H1 (cell line): ENCODE measurements at regions not wholly inside any gene's neighbourhood (a gene's known extent, or its start where the extent isn't known, plus 50 kb on each side); places are given as distances from the start of the nearest gene placed in this dataset.

ENCODE experiments used
- CTCF ChIA-PET: fragments of 300-600 bp; sonication (Branson Sonifier 250); formaldehyde crosslinking; loops from one replicate; lab custom pipeline; 2021; ENCODE audit not compliant: partially characterized antibody; lab: Charles Lee
- POLR2A ChIA-PET: fragments of 300-600 bp; sonication (Branson Sonifier 250); formaldehyde crosslinking; loops from one replicate; lab custom pipeline; 2021; ENCODE audit warnings: inconsistent platforms; ENCODE audit not compliant: partially characterized antibody; lab: Charles Lee
- DNase-seq, 2 experiments: peaks; one replicate each; pipeline versions ENCODE4 v3.0.0 to v3.0.0-alpha.2; 2010 to 2022; ENCODE audit warnings: low spot score in 2 of 2, low read depth in 1 of 2, mixed read lengths in 1 of 2
- FAIRE-seq: peaks from 2 replicates; lab custom pipeline; 2011; peaks lifted over from hg19 to GRCh38; lab: Jason Lieb, UNC
- H2AFZ ChIP-seq: 2 replicates; pipeline ENCODE4 v1.8.1; 2012; ENCODE audit warnings: low read length, inconsistent platforms
- H2AK5ac ChIP-seq: 2 replicates; pipeline ENCODE4 v1.6.1; 2013; ENCODE audit warnings: low read depth, low read length
- H2BK120ac ChIP-seq: replicated peaks from 2 replicates; pipeline ENCODE3; 2013; ENCODE audit warnings: low read depth, low read length, inconsistent platforms
- H2BK12ac ChIP-seq: 2 replicates; pipeline ENCODE4 v1.6.1; 2013; ENCODE audit warnings: low read depth, low read length
- H2BK15ac ChIP-seq: 2 replicates; pipeline ENCODE4 v1.6.1; 2013; ENCODE audit warnings: low read length
- H2BK20ac ChIP-seq: 2 replicates; pipeline ENCODE4 v1.6.1; 2013; ENCODE audit warnings: low read length
- H2BK5ac ChIP-seq: 2 replicates; pipeline ENCODE4 v1.6.1; 2013; ENCODE audit warnings: low read depth, low read length
- H3K14ac ChIP-seq: 2 replicates; pipeline ENCODE4 v1.6.1; 2013; ENCODE audit warnings: inconsistent platforms; ENCODE audit not compliant: insufficient read length
- H3K18ac ChIP-seq: 2 replicates; pipeline ENCODE4 v1.6.1; 2013; ENCODE audit warnings: low read length; ENCODE audit errors: extremely low read depth
- H3K23ac ChIP-seq: 2 replicates; pipeline ENCODE4 v1.6.1; 2013; ENCODE audit warnings: inconsistent platforms; ENCODE audit not compliant: insufficient read length
- H3K23me2 ChIP-seq: 2 replicates; pipeline ENCODE4 v1.6.1; 2013; ENCODE audit warnings: low read depth, low read length
- H3K27ac ChIP-seq: 2 replicates; pipeline ENCODE4 v1.6.1; 2011; ENCODE audit warnings: low read depth, low read length, inconsistent platforms
- H3K27me3 ChIP-seq, 4 experiments: replicated peaks in 1 of 4; 1 replicate in 1 of 4; 2 replicates in 3 of 4; pipeline versions ENCODE4 v1.6.1 to v1.8.1; 2011 to 2013; ENCODE audit warnings: low read length in 3 of 4, mild to moderate bottlenecking in 3 of 4, inconsistent platforms in 2 of 4, mixed read lengths in 2 of 4, moderate library complexity in 1 of 4; ENCODE audit not compliant: control insufficient read depth in 3 of 4, insufficient read depth in 3 of 4; ENCODE audit errors: extremely low read depth in 1 of 4
- H3K36me3 ChIP-seq, 4 experiments: 2 replicates each; pipeline versions ENCODE4 v1.6.1 to v1.8.1; 2011 to 2013; ENCODE audit warnings: mild to moderate bottlenecking in 4 of 4, low read length in 3 of 4, moderate library complexity in 2 of 4, control low read depth in 1 of 4, inconsistent platforms in 1 of 4; ENCODE audit not compliant: insufficient read depth in 4 of 4, control insufficient read depth in 2 of 4
- H3K4ac ChIP-seq: replicated peaks from 2 replicates; pipeline ENCODE3; 2013; ENCODE audit warnings: low read length, low read depth, mixed read lengths, inconsistent platforms; ENCODE audit not compliant: insufficient read length
- H3K4me1 ChIP-seq, 4 experiments: replicated peaks in 1 of 4; 1 replicate in 1 of 4; 2 replicates in 3 of 4; pipeline versions ENCODE4 v1.6.1 to v1.8.1; 2011 to 2013; ENCODE audit warnings: low read length in 3 of 4, inconsistent platforms in 2 of 4, mixed read lengths in 1 of 4; ENCODE audit not compliant: insufficient read depth in 4 of 4, control insufficient read depth in 3 of 4
- H3K4me2 ChIP-seq, 2 experiments: 2 replicates each; pipeline versions ENCODE4 v1.6.1 to v1.8.1; 2011 to 2013; ENCODE audit warnings: low read depth in 2 of 2, low read length in 2 of 2, control low read depth in 1 of 2, inconsistent platforms in 1 of 2, mild to moderate bottlenecking in 1 of 2; ENCODE audit not compliant: insufficient read depth in 1 of 2
- H3K4me3 ChIP-seq, 4 experiments: fragments of 200-600, 300-600 bp in 1 of 4; sonication (generic), shearing (Covaris generic), sonication (Bioruptor Twin) in 1 of 4; 2 replicates each; pipeline versions ENCODE4 v1.5.1 to v1.8.1; 2011 to 2016; ENCODE audit warnings: low read length in 4 of 4, low read depth in 3 of 4, control low read depth in 2 of 4, inconsistent platforms in 2 of 4, mild to moderate bottlenecking in 2 of 4, mixed read lengths in 1 of 4, moderate library complexity in 1 of 4; ENCODE audit not compliant: insufficient read depth in 2 of 4; ENCODE audit errors: extremely low read depth in 1 of 4
- H3K56ac ChIP-seq: replicated peaks from 2 replicates; pipeline ENCODE3; 2013; ENCODE audit warnings: low read depth, mild to moderate bottlenecking, mixed read lengths, low read length, inconsistent platforms; ENCODE audit not compliant: insufficient read length
- H3K79me1 ChIP-seq: 2 replicates; pipeline ENCODE4 v1.6.1; 2013; ENCODE audit warnings: low read depth, low read length, control low read depth
- H3K79me2 ChIP-seq, 2 experiments: 2 replicates each; pipeline versions ENCODE4 v1.6.1 to v1.8.1; 2012 to 2013; ENCODE audit warnings: low read length in 2 of 2, mild to moderate bottlenecking in 2 of 2, inconsistent platforms in 1 of 2; ENCODE audit not compliant: insufficient read depth in 2 of 2, control insufficient read depth in 1 of 2
- H3K9ac ChIP-seq, 4 experiments: replicated peaks in 1 of 4; 1 replicate in 1 of 4; 2 replicates in 3 of 4; pipeline versions ENCODE4 v1.6.1 to v1.8.1; 2011 to 2013; ENCODE audit warnings: low read depth in 3 of 4, low read length in 3 of 4, control low read depth in 2 of 4, mild to moderate bottlenecking in 2 of 4, moderate library complexity in 2 of 4, inconsistent platforms in 1 of 4; ENCODE audit errors: extremely low read depth in 1 of 4
- H3K9me3 ChIP-seq, 2 experiments: 2 replicates each; pipeline versions ENCODE4 v1.6.1 to v1.8.1; 2012 to 2013; ENCODE audit warnings: mild to moderate bottlenecking in 2 of 2, moderate library complexity in 2 of 2, control low read depth in 1 of 2, inconsistent platforms in 1 of 2, low read depth in 1 of 2, low read length in 1 of 2, mixed read lengths in 1 of 2; ENCODE audit not compliant: insufficient read depth in 2 of 2
- H4K20me1 ChIP-seq, 2 experiments: replicated peaks in 1 of 2; 2 replicates each; pipeline versions ENCODE3 to v1.8.1; 2011 to 2013; ENCODE audit warnings: inconsistent platforms in 2 of 2, low read length in 2 of 2, mild to moderate bottlenecking in 1 of 2; ENCODE audit not compliant: insufficient read depth in 2 of 2, control insufficient read depth in 1 of 2
- H4K5ac ChIP-seq: 2 replicates; pipeline ENCODE4 v1.6.1; 2013; ENCODE audit warnings: low read length, low read depth, mixed read lengths, inconsistent platforms; ENCODE audit not compliant: insufficient read length
- H4K8ac ChIP-seq: 2 replicates; pipeline ENCODE4 v1.8.0; 2013; ENCODE audit warnings: mild to moderate bottlenecking, moderate library complexity, low read length, inconsistent platforms; ENCODE audit not compliant: insufficient read depth; ENCODE audit errors: extremely low read depth
- H4K91ac ChIP-seq: replicated peaks from 2 replicates; pipeline ENCODE3; 2013; ENCODE audit warnings: low read length, mixed read lengths, inconsistent platforms; ENCODE audit not compliant: insufficient read length
- BCL11A ChIP-seq, 2 experiments: IDR thresholded peaks; one replicate each; pipeline ENCODE4 v1.6.1; 2011; ENCODE audit warnings: low read depth in 2 of 2, low read length in 2 of 2, mild to moderate bottlenecking in 2 of 2
- CBX8 ChIP-seq: fragments of 300-800, 300-1000 bp; sonication (generic); IDR thresholded peaks from 2 replicates; pipeline ENCODE4 v1.7.1; 2016; ENCODE audit warnings: low read depth, low read length, borderline replicate concordance
- CREB1 ChIP-seq: IDR thresholded peaks from 2 replicates; pipeline ENCODE4 v1.6.1; 2012; ENCODE audit warnings: inconsistent platforms
- KDM4A ChIP-seq: IDR thresholded peaks from one replicate; pipeline ENCODE4 v1.7.1; 2012; ENCODE audit warnings: low read depth, mild to moderate bottlenecking, moderate library complexity, low read length, inconsistent platforms; ENCODE audit not compliant: severe bottlenecking
- NANOG ChIP-seq: IDR thresholded peaks from 2 replicates; pipeline ENCODE4 v1.6.1; 2011; ENCODE audit warnings: low read length, low read depth, mild to moderate bottlenecking, inconsistent platforms; ENCODE audit not compliant: insufficient read depth, poor library complexity, severe bottlenecking
- RXRA ChIP-seq: IDR thresholded peaks from 2 replicates; pipeline ENCODE4 v1.6.1; 2011; ENCODE audit warnings: low read depth, mild to moderate bottlenecking, low read length, moderate library complexity; ENCODE audit not compliant: insufficient read depth
- SIX5 ChIP-seq: IDR thresholded peaks from 2 replicates; pipeline ENCODE4 v1.6.1; 2011; ENCODE audit warnings: mild to moderate bottlenecking, low read depth, low read length
- SUZ12 ChIP-seq: fragments of 200-600 bp; sonication (generic); IDR thresholded peaks from 2 replicates; pipeline ENCODE4 v1.6.1; 2012; ENCODE audit warnings: mild to moderate bottlenecking, inconsistent platforms, low read length, moderate library complexity, mixed read lengths
- TEAD4 ChIP-seq: IDR thresholded peaks from 2 replicates; pipeline ENCODE4 v1.6.1; 2012; ENCODE audit warnings: low read depth, low read length, inconsistent platforms, mixed read lengths
- WGBS, 2 experiments: shearing (Covaris generic) in 1 of 2; methylation state at CpG; one replicate each; pipeline versions ENCODE4 v1.1.6 to v1.1.7; 2013 to 2015; ENCODE audit warnings: low lambda C conversion rate in 2 of 2, mixed read lengths in 2 of 2, inconsistent platforms in 1 of 2, low coverage in 1 of 2, missing lambda C conversion rate in 1 of 2; ENCODE audit not compliant: insufficient replicate concordance in 2 of 2, insufficient coverage in 1 of 2, insufficient read length in 1 of 2; ENCODE audit errors: extremely low coverage in 1 of 2, missing lambda C conversion rate in 1 of 2; 5-methylcytosine and 5-hydroxymethylcytosine counted together

DNA sequence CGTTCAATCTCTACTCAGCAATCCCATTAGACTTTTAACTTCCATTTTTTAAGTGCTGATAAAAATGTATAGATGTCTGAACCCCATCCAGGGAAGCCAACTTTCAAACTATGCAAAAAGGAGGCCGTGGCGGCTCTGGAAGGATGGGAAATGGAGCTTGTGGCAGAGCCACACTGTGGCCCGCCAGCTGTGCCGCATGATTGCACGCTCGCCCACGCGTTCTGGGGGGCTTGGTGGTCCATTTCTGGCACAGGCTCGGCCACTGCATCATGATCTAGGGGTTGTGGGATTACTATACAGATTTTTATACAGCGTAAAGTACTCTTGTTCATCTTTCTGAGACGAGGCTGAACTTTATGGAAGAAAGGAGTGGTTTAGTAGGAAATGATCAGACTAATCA lies 57.6 kb downstream of the FOXL1 start:
- H4K8ac ChIP-seq: no peak overlapping the region
- H4K91ac ChIP-seq: no peak overlapping the region
- no peak overlapping the region for H3K18ac ChIP-seq
- no peak overlapping the region for H2BK5ac ChIP-seq
- 93% methylated on average over 12 of the region's 12 CpGs; no CpG with 5 or more reads in 1 of the 2 experiments for WGBS, 2 experiments
- H4K5ac ChIP-seq: no peak overlapping the region
- H4K20me1 ChIP-seq: no peaks in the 10 kb centered on the region
- no peak overlapping the region for H2BK120ac ChIP-seq
- FAIRE-seq: no peak
- H3K4me3 ChIP-seq: no peak overlapping the region
- ChIA-PET POLR2A (interaction anchor here (1.2 kb wide), 1 partner anchor 61 kb away, joined by 3 read pairs; no protein-coding TSS in a partner anchor), CTCF (no interaction called here)
- H2AFZ ChIP-seq: no peak overlapping the region
- no peaks in the 10 kb centered on the region for H3K27me3 ChIP-seq
- H2BK12ac ChIP-seq: no peak overlapping the region
- H2AK5ac ChIP-seq: no peak overlapping the region
- H3K23me2 ChIP-seq: no peaks in the 10 kb centered on the region
- no peak overlapping the region for H3K4ac ChIP-seq
- no peaks in the 10 kb centered on the region for H3K79me2 ChIP-seq
- TF ChIP-seq KDM4A: no peak
- no peak for TF ChIP-seq BCL11A (IDR thresholded peaks at IDR 0.05; ENCODE audit: low read depth in 2 of 2, low read length in 2 of 2)
- TF ChIP-seq SIX5: no peak
- TF ChIP-seq RXRA: no peak
- no peak for TF ChIP-seq SUZ12
- no peak for TF ChIP-seq NANOG
- TF ChIP-seq CREB1: no peak
- no peak for TF ChIP-seq CBX8
- TF ChIP-seq TEAD4: no peak
- no peaks in the 10 kb centered on the region for H3K36me3 ChIP-seq
- no peak overlapping the region for H3K56ac ChIP-seq
- H3K79me1 ChIP-seq: no peaks in the 10 kb centered on the region
- no peaks in the 10 kb centered on the region for H3K4me1 ChIP-seq
- no peak for DNase-seq
- H3K4me2 ChIP-seq: no peak overlapping the region
- no peak overlapping the region for H3K27ac ChIP-seq
- no peak overlapping the region for H3K23ac ChIP-seq
- no peak overlapping the region for H3K14ac ChIP-seq
- no peak overlapping the region for H3K9ac ChIP-seq
- H2BK15ac ChIP-seq: no peak overlapping the region
- H3K9me3 ChIP-seq: peaks cover 0 to 2% of the 10 kb centered on the region in 2 experiments; a peak in 1 of 4 replicates
- H2BK20ac ChIP-seq: no peak overlapping the region
